ENCODE measurements at regions not wholly inside any gene's neighbourhood (a gene's known extent, or its start where the extent isn't known, plus 50 kb on each side); places are given as distances from the start of the nearest gene placed in this dataset.

DNA sequence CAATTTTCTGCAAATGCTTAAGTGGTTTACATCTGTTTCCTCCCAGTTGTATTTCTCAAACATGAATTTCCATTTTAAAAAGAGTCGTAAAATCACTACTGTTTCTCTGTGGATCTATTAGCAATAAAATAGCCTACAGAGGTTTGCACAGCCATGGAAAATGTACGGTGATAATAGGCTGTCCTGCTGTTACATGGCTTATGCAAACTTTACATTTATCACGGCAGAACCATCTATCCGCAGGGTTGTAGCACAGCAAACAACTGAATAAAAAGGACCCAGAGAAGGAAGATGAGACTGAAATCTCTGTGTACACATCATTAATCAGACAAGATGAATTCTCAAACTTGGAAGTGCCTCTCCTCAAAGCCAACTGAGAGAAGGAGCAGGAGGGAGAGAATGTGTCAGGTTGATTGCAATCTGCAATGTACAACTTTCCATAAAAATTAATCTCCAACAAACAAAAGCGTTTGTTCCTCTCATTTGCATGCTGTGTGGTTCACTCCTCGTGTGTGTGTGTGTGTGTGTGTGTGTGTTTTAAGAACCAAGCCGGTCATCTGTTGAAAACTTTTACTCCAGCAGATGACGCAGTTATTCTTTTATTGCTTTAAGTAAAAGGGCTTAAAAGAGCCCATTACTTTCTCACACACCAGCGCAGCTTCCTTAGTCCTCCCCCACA lies 279.3 kb downstream of the SKAP2 start:
- H3K4me3 ChIP-seq (ENCODE audit: low read length) = no peak overlapping the region
- DNase-seq (ENCODE audit: low read depth) = no peak
- TF ChIP-seq CTCF (conservative IDR thresholded peaks at IDR 0.05; ENCODE audit: low read depth, low read length) = no peak

DNA sequence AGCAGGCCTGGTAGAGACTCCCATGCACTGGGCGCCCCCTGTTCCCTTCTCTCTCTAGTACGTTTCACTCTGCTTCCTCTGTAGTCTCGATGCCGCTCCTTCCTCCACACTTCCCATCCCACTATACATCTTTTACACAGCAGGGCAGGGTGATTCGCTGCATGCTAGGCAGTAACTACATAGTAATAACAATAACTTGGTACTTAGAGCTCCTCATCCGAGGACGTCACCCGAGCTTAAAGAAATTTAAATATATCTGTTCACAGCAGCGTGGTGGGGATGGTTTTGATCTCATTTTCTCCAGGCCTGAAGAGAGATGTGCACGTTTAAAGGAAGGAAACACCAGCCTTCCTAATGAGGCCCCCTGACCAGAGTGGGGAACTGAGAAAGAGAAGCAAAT lies 276.9 kb downstream of the SKAP2 start:
- no peak overlapping the region for H3K4me3 ChIP-seq (ENCODE audit: low read length)
- DNase-seq (ENCODE audit: low read depth) = no peak
- TF ChIP-seq CTCF (conservative IDR thresholded peaks at IDR 0.05; ENCODE audit: low read depth, low read length) = no peak

- no peak overlapping the region for H3K4me3 ChIP-seq (ENCODE audit: low read length)
- TF ChIP-seq CTCF (conservative IDR thresholded peaks at IDR 0.05; ENCODE audit: low read depth, low read length) = no peak
- no peak for DNase-seq (ENCODE audit: low read depth)
Measured at GRCh38 chr7:26588511-26588910, 275.9 kb downstream of the SKAP2 start.

- DNase-seq (ENCODE audit: low read depth) = no peak
- TF ChIP-seq CTCF (conservative IDR thresholded peaks at IDR 0.05; ENCODE audit: low read depth, low read length) = no peak
- no peak overlapping the region for H3K4me3 ChIP-seq (ENCODE audit: low read length)
Measured at GRCh38 chr7:26590709-26591108, 273.7 kb downstream of the SKAP2 start.

DNA sequence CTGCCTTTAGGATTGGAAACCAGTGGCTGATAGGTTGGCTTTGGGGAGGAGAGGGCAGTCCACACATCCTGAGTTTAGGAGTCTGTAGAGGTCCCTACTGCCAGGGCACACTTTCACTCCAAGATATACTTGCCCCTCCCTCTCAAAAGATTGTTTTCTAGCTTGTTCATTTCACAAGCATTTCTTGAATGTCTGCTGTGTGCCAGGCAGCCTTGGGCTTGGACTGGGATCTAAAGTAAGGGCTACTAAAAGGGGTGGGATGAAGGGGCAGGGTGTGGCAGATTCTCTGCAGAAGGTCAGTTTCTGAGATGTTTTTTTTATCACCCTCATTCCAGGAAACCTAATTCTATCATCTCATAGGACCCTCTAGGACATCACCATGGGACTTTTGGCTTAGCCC lies 272.4 kb downstream of the SKAP2 start:
- H3K4me3 ChIP-seq (ENCODE audit: low read length) = no peak overlapping the region
- TF ChIP-seq CTCF (conservative IDR thresholded peaks at IDR 0.05; ENCODE audit: low read depth, low read length) = no peak
- DNase-seq (ENCODE audit: low read depth) = no peak

- no peak for TF ChIP-seq CTCF (conservative IDR thresholded peaks at IDR 0.05; ENCODE audit: low read depth, low read length)
- no peak for DNase-seq (ENCODE audit: low read depth)
- no peak overlapping the region for H3K4me3 ChIP-seq (ENCODE audit: low read length)
Measured at GRCh38 chr7:26593393-26593792, 271.0 kb downstream of the SKAP2 start.

GRCh38 chr7:26593896-26594295 lies 270.5 kb downstream of the SKAP2 start:
- no peak for TF ChIP-seq CTCF (conservative IDR thresholded peaks at IDR 0.05; ENCODE audit: low read depth, low read length)
- no peak overlapping the region for H3K4me3 ChIP-seq (ENCODE audit: low read length)
- DNase-seq (ENCODE audit: low read depth) = no peak
